22Rv1 (cell line): ENCODE measurements at regions not wholly inside any gene's neighbourhood (a gene's known extent, or its start where the extent isn't known, plus 50 kb on each side); places are given as distances from the start of the nearest gene placed in this dataset.

Source experiments
- H3K27ac ChIP-seq: fragments of 450-650 bp; 2 replicates; pipeline ENCODE4 v1.5.1; 2017
- CTCF ChIP-seq: fragments of 450-650 bp; IDR thresholded peaks from 2 replicates; pipeline ENCODE4 v1.5.1; 2017; ENCODE audit warnings: mild to moderate bottlenecking
- ZFX ChIP-seq: fragments of 450-650 bp; IDR thresholded peaks from 2 replicates; pipeline ENCODE4 v1.6.1; 2017; ENCODE audit warnings: antibody characterized with exemption, borderline replicate concordance

- H3K27ac ChIP-seq, result no peak overlapping the region
- TF ChIP-seq CTCF, result no peak
Observed at GRCh38 chr9:73497796-73498195, 346.1 kb downstream of the ANXA1 start.

- TF ChIP-seq CTCF, result no peak
- H3K27ac ChIP-seq, result peak overlapping the region; percentile 95
Observed at GRCh38 chr9:73515216-73515615, 363.6 kb downstream of the ANXA1 start.

- no peak overlapping the region for H3K27ac ChIP-seq
- TF ChIP-seq CTCF (no peak), ZFX (no peak)
Observed at GRCh38 chr9:73523391-73523790, 371.7 kb downstream of the ANXA1 start.

GRCh38 chr9:73525350-73525749, 373.7 kb downstream of the ANXA1 start:
- no peak for TF ChIP-seq ZFX
- H3K27ac ChIP-seq, result no peak overlapping the region

- no peak for TF ChIP-seq ZFX
- no peak for TF ChIP-seq CTCF
- no peak overlapping the region for H3K27ac ChIP-seq
Observed at GRCh38 chr9:73527521-73527920, 375.9 kb downstream of the ANXA1 start.

GRCh38 chr9:73528926-73529325, 377.3 kb downstream of the ANXA1 start:
- TF ChIP-seq CTCF (no peak), ZFX (no peak)
- H3K27ac ChIP-seq, result no peak overlapping the region

- no peak for TF ChIP-seq ZFX
- TF ChIP-seq CTCF, result no peak
- no peak overlapping the region for H3K27ac ChIP-seq
Observed at GRCh38 chr9:73529666-73530065, 378.0 kb downstream of the ANXA1 start.

- TF ChIP-seq ZFX, result no peak
- no peak for TF ChIP-seq CTCF
- H3K27ac ChIP-seq, result no peak overlapping the region
Observed at GRCh38 chr9:73531051-73531532, 379.4 kb downstream of the ANXA1 start.
